ENCODE measurements at regions not wholly inside any gene's neighbourhood (a gene's known extent, or its start where the extent isn't known, plus 50 kb on each side); places are given as distances from the start of the nearest gene placed in this dataset.

DNA sequence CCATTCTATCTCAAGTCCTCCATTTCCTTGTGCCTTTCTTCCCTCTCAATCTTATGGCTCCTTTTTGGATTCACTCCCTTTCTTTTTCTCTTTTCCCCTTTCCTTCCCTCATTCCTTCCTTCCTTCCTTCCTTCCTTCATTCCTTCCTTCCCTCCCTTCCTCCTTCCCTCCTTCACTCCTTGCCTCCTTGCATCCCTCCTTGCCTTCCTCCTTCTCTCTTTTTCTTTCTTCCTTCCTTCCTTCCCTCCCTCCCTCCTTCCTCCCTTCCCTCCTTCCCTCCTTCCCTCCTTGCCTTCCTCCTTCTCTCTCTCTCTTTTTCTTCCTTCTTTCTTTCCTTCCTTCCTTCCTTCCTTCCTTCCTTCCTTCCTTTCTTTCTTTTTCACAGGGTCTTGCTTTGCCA lies 120.1 kb downstream of the SAMD9 start:
- Histone ChIP-seq H3F3A (replicated peaks; ENCODE audit: insufficient read depth) (no peaks in the 10 kb centered on the region), H2AFZ (ENCODE audit: low read depth) (no peak overlapping the region), H3K4me3 (ENCODE audit: low read depth in 2 of 2, low read length in 1 of 2) (no peak overlapping the region), H3K36me3 (replicated peaks in 1 of 2; ENCODE audit: control insufficient read depth in 1 of 2, insufficient read depth in 2 of 2, low read length in 1 of 2) (no peaks in the 10 kb centered on the region), H3K27me3 (ENCODE audit: insufficient read depth) (no peaks in the 10 kb centered on the region; the same call in 1 of the 2 replicates), H4K20me1 (ENCODE audit: insufficient read depth) (no peaks in the 10 kb centered on the region), H3K9me3 (no peaks in the 10 kb centered on the region), H3K79me2 (ENCODE audit: insufficient read depth) (no peaks in the 10 kb centered on the region), H3K9ac (no peak overlapping the region), H3K4me2 (no peak overlapping the region), H3K4me1 (ENCODE audit: control insufficient read depth in 1 of 2, insufficient read depth in 2 of 2, low read depth in 1 of 2, low read length in 1 of 2) (peaks cover 0 to 9% of the 10 kb centered on the region in 2 experiments; a peak in 2 of 4 replicates), H3K9me2 (no peaks in the 10 kb centered on the region), H3K27ac (ENCODE audit: low read depth in 2 of 2, low read length in 1 of 2) (no peak overlapping the region)
- ChIA-PET CTCF (interaction anchor here (1.0 to 1.2 kb wide), 2 partner anchors 164 to 377 kb away, joined by 3 to 6 read pairs; no protein-coding TSS in a partner anchor), POLR2A (no interaction called here)
- no peak for TF ChIP-seq MEF2A (IDR thresholded peaks at IDR 0.05; ENCODE audit: borderline replicate concordance, low read depth)
- TF ChIP-seq SIN3A (IDR thresholded peaks at IDR 0.05; ENCODE audit: borderline replicate concordance, low read depth, low read length): no peak
- no peak for TF ChIP-seq EP300 (IDR thresholded peaks at IDR 0.05; ENCODE audit: borderline replicate concordance in 1 of 2, low read depth in 1 of 2, low read length in 1 of 2)
- no peak for TF ChIP-seq ELF1 (IDR thresholded peaks at IDR 0.05)
- no peak for TF ChIP-seq TCF12 (IDR thresholded peaks at IDR 0.05)
- TF ChIP-seq, protein P1, sequence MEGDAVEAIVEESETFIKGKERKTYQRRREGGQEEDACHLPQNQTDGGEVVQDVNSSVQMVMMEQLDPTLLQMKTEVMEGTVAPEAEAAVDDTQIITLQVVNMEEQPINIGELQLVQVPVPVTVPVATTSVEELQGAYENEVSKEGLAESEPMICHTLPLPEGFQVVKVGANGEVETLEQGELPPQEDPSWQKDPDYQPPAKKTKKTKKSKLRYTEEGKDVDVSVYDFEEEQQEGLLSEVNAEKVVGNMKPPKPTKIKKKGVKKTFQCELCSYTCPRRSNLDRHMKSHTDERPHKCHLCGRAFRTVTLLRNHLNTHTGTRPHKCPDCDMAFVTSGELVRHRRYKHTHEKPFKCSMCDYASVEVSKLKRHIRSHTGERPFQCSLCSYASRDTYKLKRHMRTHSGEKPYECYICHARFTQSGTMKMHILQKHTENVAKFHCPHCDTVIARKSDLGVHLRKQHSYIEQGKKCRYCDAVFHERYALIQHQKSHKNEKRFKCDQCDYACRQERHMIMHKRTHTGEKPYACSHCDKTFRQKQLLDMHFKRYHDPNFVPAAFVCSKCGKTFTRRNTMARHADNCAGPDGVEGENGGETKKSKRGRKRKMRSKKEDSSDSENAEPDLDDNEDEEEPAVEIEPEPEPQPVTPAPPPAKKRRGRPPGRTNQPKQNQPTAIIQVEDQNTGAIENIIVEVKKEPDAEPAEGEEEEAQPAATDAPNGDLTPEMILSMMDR (IDR thresholded peaks at IDR 0.05): no peak
- DNase-seq: no peak

DNA sequence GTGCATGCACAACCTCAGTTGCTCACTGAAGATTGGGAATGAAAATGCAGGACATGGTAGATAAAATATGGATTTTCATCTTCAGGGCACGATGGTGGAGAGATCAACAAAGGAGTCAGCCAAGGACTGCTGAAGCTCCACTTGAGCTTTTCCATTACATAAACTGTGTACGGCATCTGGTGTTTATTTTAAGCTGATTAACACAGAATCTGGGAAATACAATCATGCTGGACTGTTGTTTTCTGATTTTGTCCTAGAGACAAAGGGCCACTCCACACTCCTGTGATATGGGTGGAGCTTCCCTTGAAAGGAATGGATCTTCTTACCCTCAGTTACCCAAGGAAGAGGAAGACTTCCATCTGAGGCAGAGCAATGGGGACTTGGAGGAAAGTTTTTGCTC lies 120.6 kb downstream of the SAMD9 start:
- CTCF ChIA-PET: interaction anchor here (1.0 to 1.2 kb wide), 2 partner anchors 164 to 376 kb away, joined by 3 to 6 read pairs; no protein-coding TSS in a partner anchor
- POLR2A ChIA-PET: no interaction called here
- H3F3A ChIP-seq (replicated peaks; ENCODE audit: insufficient read depth): no peaks in the 10 kb centered on the region
- no peaks in the 10 kb centered on the region for H3K36me3 ChIP-seq (replicated peaks in 1 of 2; ENCODE audit: control insufficient read depth in 1 of 2, insufficient read depth in 2 of 2, low read length in 1 of 2)
- no peaks in the 10 kb centered on the region for H3K9me2 ChIP-seq
- H3K9ac ChIP-seq: no peak overlapping the region
- H3K9me3 ChIP-seq: no peaks in the 10 kb centered on the region
- peaks cover 0 to 15% of the 10 kb centered on the region in 2 experiments; a peak in 2 of 4 replicates for H3K4me1 ChIP-seq (ENCODE audit: control insufficient read depth in 1 of 2, insufficient read depth in 2 of 2, low read depth in 1 of 2, low read length in 1 of 2)
- H3K27me3 ChIP-seq (ENCODE audit: insufficient read depth): no peaks in the 10 kb centered on the region; the same call in 1 of the 2 replicates
- H3K79me2 ChIP-seq (ENCODE audit: insufficient read depth): no peaks in the 10 kb centered on the region
- H3K4me2 ChIP-seq: no peak overlapping the region
- no peaks in the 10 kb centered on the region for H4K20me1 ChIP-seq (ENCODE audit: insufficient read depth)
- no peak overlapping the region for H3K27ac ChIP-seq (ENCODE audit: low read depth in 2 of 2, low read length in 1 of 2)
- 56% methylated on average over 2 of the region's 2 CpGs for WGBS (ENCODE audit: low lambda C conversion rate)
- TF ChIP-seq YY1 (IDR thresholded peaks at IDR 0.05; ENCODE audit: low read depth) (no peak), ZBTB33 (IDR thresholded peaks at IDR 0.05; ENCODE audit: borderline replicate concordance, low read depth) (no peak), GATA2 (CRISPR knock-in tag; IDR thresholded peaks at IDR 0.05) (no peak), POLR2AphosphoS5 (IDR thresholded peaks at IDR 0.05; ENCODE audit: low read depth, low read length) (no peak), CHD2 (IDR thresholded peaks at IDR 0.05; ENCODE audit: low read length, partially characterized antibody) (no peak), RFX5 (IDR thresholded peaks at IDR 0.05; ENCODE audit: low read length) (no peak), JUND (IDR thresholded peaks at IDR 0.05) (no peak), TCF12 (IDR thresholded peaks at IDR 0.05) (no peak), FOXM1 (IDR thresholded peaks at IDR 0.05; ENCODE audit: low read depth) (no peak), NFIC (IDR thresholded peaks at IDR 0.05; ENCODE audit: borderline replicate concordance) (no peak), EP300 (IDR thresholded peaks at IDR 0.05; ENCODE audit: borderline replicate concordance in 1 of 2, low read depth in 1 of 2, low read length in 1 of 2) (no peak), SIN3A (IDR thresholded peaks at IDR 0.05; ENCODE audit: borderline replicate concordance, low read depth, low read length) (no peak), USF2 (IDR thresholded peaks at IDR 0.05; ENCODE audit: borderline replicate concordance, low read depth, low read length) (no peak), RCOR1 (IDR thresholded peaks at IDR 0.05; ENCODE audit: low read length) (no peak), MEF2A (IDR thresholded peaks at IDR 0.05; ENCODE audit: borderline replicate concordance, low read depth) (no peak), FOXJ3 (CRISPR knock-in tag; IDR thresholded peaks at IDR 0.05) (no peak), ELF1 (IDR thresholded peaks at IDR 0.05) (no peak), TEAD4 (IDR thresholded peaks at IDR 0.05; ENCODE audit: borderline replicate concordance, insufficient read depth) (no peak), RAD21 (IDR thresholded peaks at IDR 0.05; ENCODE audit: low read length) (no peak)
- TF ChIP-seq, protein P1 (IDR thresholded peaks at IDR 0.05): no peak
- H2AFZ ChIP-seq (ENCODE audit: low read depth): no peak overlapping the region
- no peak overlapping the region for H3K4me3 ChIP-seq (ENCODE audit: low read depth in 2 of 2, low read length in 1 of 2)
- DNase-seq: no peak

Measured in SK-N-SH (cell line).